BLaER1 (cell line): ENCODE measurements at regions not wholly inside any gene's neighbourhood (a gene's known extent, or its start where the extent isn't known, plus 50 kb on each side); places are given as distances from the start of the nearest gene placed in this dataset.
"Not testable (repeated sequence)": the region's sequence is repeated elsewhere in the genome, so short reads cannot be mapped to it uniquely, and the experiment has no call there.

Experiments used
- H3K27ac ChIP-seq: shearing (Covaris generic); formaldehyde crosslinking; 2 replicates; pipeline ENCODE4 v1.8.1; 2022
- H3K27me3 ChIP-seq: shearing (Covaris generic); formaldehyde crosslinking; 2 replicates; pipeline ENCODE4 v1.8.1; 2022
- H3K36me3 ChIP-seq: shearing (Covaris generic); formaldehyde crosslinking; 2 replicates; pipeline ENCODE4 v1.8.1; 2022
- H3K4me1 ChIP-seq: shearing (Covaris generic); formaldehyde crosslinking; 2 replicates; pipeline ENCODE4 v1.8.1; 2022
- H3K4me2 ChIP-seq: shearing (Covaris generic); formaldehyde crosslinking; 2 replicates; pipeline ENCODE4 v1.8.1; 2022
- H3K4me3 ChIP-seq: shearing (Covaris generic); formaldehyde crosslinking; 2 replicates; pipeline ENCODE4 v1.8.1; 2022
- H3K9ac ChIP-seq: shearing (Covaris generic); formaldehyde crosslinking; 2 replicates; pipeline ENCODE4 v1.8.1; 2022
- H3K9me3 ChIP-seq: shearing (Covaris generic); formaldehyde crosslinking; 2 replicates; pipeline ENCODE4 v1.8.1; 2022
- H4K20me1 ChIP-seq: shearing (Covaris generic); formaldehyde crosslinking; 2 replicates; pipeline ENCODE4 v1.8.1; 2022
- Cebpa-rat ChIP-seq: shearing (Covaris generic); IDR thresholded peaks from 2 replicates; pipeline ENCODE4 v1.8.1; 2022

DNA sequence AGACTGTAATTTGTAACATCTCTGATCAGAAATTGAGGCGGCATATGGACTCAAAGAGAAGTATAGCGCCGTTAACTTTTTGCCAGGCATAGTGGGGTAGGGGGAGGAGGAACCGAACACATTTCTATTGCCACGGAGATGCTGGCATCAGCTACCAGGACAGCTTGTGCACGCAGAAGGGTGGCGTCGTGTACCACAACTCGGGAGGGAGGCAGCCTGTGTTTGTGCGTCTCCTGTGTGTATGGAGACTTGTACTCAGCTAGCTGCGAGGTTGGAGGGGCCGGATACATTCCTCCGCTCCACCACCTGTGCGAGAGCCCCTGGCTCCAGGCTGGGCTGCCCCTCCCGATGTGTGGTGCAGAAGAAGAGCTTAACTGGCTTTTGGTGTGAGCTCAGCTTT, 634.8 kb downstream of the TYW1 start:
- no peaks in the 10 kb centered on the region for H3K36me3 ChIP-seq
- no peak overlapping the region for H3K4me3 ChIP-seq
- no peaks in the 10 kb centered on the region for H3K9me3 ChIP-seq
- no peak overlapping the region for H3K9ac ChIP-seq
- H4K20me1 ChIP-seq, result no peaks in the 10 kb centered on the region
- H3K4me1 ChIP-seq, result no peaks in the 10 kb centered on the region
- no peaks in the 10 kb centered on the region for H3K27me3 ChIP-seq
- no peak overlapping the region for H3K27ac ChIP-seq
- TF ChIP-seq Cebpa-rat, result no peak
- H3K4me2 ChIP-seq, result no peak overlapping the region

DNA sequence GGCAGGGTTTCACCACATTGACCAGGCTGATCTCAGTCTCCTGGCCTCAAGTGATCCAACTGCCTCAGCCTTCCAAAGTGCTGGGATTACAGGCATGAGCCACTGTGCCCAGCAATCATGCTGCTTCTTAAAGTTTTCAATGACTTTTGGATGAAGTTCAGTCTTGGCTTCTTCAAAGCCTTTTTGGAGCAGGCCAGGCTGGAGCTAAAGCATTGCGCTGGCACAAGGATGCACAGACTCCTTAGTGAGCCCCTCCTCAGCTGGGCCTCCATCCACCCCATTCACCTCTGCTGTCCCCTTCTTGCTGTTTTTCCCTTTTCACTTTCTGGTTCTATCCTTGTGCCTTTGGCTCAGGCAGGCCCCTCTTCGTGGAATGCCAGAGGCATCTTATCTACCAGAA, 638.6 kb downstream of the TYW1 start:
- Histone ChIP-seq H3K27me3 (no peaks in the 10 kb centered on the region), H3K36me3 (no peaks in the 10 kb centered on the region), H3K27ac (no peak overlapping the region), H3K4me1 (no peaks in the 10 kb centered on the region), H3K4me3 (no peak overlapping the region), H3K4me2 (no peak overlapping the region), H4K20me1 (no peaks in the 10 kb centered on the region), H3K9me3 (peaks cover 10% of the 10 kb centered on the region; the same call in 1 of the 2 replicates), H3K9ac (no peak overlapping the region)
- TF ChIP-seq Cebpa-rat, result no peak

DNA sequence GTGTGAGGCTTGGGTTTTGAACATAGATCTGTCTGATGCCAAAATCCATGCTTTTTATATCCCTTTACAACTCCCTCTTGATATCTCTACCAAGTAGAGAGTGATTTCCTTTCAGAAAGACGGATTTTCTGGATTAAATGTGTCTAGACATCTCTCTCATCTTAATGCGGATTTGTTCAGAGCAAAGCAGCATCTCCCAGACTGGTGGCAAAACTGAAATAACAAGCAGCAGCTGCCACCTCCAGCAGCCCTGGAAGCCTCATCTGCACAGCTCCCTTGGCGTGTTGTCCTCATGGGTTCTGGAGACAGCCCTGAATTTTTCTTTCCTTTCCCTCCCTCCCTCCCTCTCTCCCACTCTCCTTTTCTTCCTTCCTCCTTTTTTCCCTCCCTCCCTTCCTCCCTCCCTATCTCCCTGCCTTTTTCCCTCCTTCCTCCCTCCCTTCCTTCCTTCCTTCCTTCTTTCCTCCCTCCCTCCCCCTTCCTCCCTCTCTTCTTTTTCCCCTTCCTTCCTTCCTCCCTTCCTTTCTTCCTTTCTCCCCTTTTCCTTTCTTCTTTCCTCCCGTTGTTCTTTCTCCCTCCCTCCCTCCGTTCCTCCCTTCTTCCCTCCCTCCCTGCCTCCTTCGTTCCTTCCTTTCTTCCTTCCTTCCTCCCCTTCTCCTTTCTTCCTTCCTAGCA, 639.9 kb downstream of the TYW1 start:
- Histone ChIP-seq H3K9me3 (peaks cover 13% of the 10 kb centered on the region; the same call in 1 of the 2 replicates), H3K4me3 (no peak overlapping the region), H3K27ac (no peak overlapping the region), H4K20me1 (no peaks in the 10 kb centered on the region), H3K36me3 (no peaks in the 10 kb centered on the region), H3K27me3 (no peaks in the 10 kb centered on the region), H3K4me2 (no peak overlapping the region), H3K4me1 (no peaks in the 10 kb centered on the region), H3K9ac (no peak overlapping the region)
- TF ChIP-seq Cebpa-rat, result no peak

DNA sequence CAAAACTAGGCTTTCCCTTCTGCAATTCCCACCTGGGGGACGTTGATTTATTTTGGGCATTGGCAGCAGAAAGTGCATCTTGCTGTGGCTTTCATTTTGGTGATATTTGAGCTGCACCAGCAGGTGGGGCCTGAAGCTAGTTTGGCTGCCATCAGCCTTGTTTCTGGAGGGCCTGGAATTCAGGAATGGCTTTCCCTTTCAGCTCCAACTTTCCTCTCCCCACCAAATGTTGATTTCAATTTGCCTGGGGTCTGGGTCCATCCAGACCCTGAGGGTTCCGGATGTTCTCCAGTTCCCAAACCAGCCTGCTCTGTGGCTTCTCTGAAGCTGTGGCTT, 640.4 kb downstream of the TYW1 start:
- H3K4me1 ChIP-seq, result no peaks in the 10 kb centered on the region
- no peaks in the 10 kb centered on the region for H4K20me1 ChIP-seq
- H3K36me3 ChIP-seq, result no peaks in the 10 kb centered on the region
- no peak overlapping the region for H3K9ac ChIP-seq
- peaks cover 13% of the 10 kb centered on the region; the same call in 1 of the 2 replicates for H3K9me3 ChIP-seq
- no peak overlapping the region for H3K4me2 ChIP-seq
- H3K27ac ChIP-seq, result no peak overlapping the region
- H3K4me3 ChIP-seq, result no peak overlapping the region
- TF ChIP-seq Cebpa-rat, result no peak
- H3K27me3 ChIP-seq, result no peaks in the 10 kb centered on the region

DNA sequence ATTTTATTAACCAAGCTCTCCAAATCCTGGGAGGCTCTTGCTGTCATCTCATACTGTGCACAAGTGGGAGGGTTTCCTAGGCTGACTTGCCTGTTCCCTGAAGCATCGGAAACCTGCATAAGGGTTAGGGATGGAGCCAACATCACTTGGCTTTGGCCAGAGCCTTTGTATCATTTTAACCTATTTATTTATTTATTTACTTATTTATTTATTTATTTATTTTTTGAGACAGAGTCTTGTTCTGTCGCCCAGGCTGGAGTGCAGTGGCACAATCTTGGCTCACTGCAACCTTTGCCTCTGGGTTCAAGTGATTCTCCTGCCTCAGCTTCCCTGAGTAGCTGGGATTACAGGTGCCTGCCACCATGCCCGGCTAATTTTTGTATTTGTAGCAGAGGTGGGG, 645.9 kb downstream of the TYW1 start:
- not testable (repeated sequence) for H3K27ac ChIP-seq, H3K27me3 ChIP-seq, H3K9ac ChIP-seq, H3K4me3 ChIP-seq, H3K36me3 ChIP-seq, H3K4me2 ChIP-seq, H3K4me1 ChIP-seq, H4K20me1 ChIP-seq
- peaks cover 13% of the 10 kb centered on the region; the same call in 1 of the 2 replicates for H3K9me3 ChIP-seq

DNA sequence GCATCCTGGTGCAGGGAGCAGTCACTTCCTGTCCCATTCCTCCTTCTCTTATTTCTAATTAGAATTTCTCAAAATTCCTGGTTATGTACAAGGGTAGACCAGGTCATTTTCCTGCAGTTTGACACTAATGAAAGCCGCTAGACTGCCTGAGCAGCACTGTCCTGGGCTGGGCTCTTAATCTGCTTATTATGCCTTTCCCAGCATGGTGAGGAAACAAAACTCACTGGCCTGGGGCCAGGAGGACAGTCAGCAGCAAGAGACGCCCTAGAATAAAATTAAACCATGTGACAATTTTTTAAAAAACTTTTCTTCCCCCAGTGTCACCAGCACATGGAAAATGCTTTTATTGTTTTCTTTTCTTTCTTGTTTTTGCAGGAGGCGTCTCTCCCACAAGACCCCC, 647.5 kb downstream of the TYW1 start:
- H3K4me2 ChIP-seq, result no peak overlapping the region
- no peak overlapping the region for H3K9ac ChIP-seq
- H3K27me3 ChIP-seq, result no peaks in the 10 kb centered on the region
- H3K4me1 ChIP-seq, result no peaks in the 10 kb centered on the region
- H3K27ac ChIP-seq, result no peak overlapping the region
- no peak overlapping the region for H3K4me3 ChIP-seq
- H3K36me3 ChIP-seq, result no peaks in the 10 kb centered on the region
- H4K20me1 ChIP-seq, result no peaks in the 10 kb centered on the region
- no peak for TF ChIP-seq Cebpa-rat
- peaks cover 13% of the 10 kb centered on the region; the same call in 1 of the 2 replicates for H3K9me3 ChIP-seq

DNA sequence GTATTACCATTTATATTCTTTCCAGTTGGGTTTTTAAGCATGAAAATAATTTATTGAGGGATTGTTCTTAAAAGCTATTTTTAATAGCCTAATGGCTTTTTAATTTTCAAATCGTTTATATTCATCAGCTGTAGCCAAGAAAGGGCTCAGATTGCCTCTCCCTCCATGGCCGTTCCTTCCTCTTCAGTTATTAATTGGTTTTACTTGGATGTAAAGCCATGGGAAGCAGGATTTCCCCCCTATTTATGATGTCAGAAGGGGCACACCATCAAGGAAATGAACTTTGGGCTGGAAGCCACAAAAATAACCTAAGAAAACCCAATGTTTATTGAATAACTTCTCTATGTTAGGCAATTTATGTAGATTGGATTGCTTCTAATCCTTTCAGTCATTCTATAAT, 656.3 kb downstream of the TYW1 start:
- no peaks in the 10 kb centered on the region for H4K20me1 ChIP-seq
- TF ChIP-seq Cebpa-rat, result no peak
- no peak overlapping the region for H3K27ac ChIP-seq
- H3K4me1 ChIP-seq, result peaks cover 17% of the 10 kb centered on the region
- no peaks in the 10 kb centered on the region; the same call in 1 of the 2 replicates for H3K9me3 ChIP-seq
- H3K9ac ChIP-seq, result no peak overlapping the region
- H3K4me2 ChIP-seq, result no peak overlapping the region
- no peaks in the 10 kb centered on the region for H3K36me3 ChIP-seq
- H3K4me3 ChIP-seq, result no peak overlapping the region
- H3K27me3 ChIP-seq, result no peaks in the 10 kb centered on the region

DNA sequence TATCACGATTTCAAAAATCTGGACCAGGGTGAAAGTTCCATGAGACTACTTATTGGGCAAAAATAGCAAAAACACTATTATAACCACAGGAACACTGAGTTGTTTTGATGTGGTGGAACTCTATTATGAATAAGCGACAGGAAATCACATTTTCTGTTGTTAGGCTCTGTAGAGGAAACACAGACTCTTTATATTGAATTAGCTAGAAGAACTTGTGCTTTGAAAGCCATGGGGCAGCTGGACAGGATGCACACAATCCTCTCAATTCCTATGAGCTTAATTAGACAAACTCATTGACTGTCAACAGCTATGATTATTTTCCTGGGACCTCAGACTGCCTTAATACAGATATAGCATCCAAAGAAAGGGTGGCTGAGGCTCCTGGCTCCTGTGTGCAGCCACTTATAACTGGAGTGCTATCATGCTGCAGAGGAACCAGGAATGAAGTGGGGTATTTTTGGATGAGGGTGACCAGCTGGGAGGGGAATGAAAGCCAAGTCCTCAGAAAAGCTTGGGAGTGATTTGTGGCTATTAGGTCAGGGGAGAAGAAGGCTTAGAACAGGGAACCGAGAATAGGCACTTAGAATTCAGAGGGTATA, 657.3 kb downstream of the TYW1 start:
- H3K36me3 ChIP-seq, result no peaks in the 10 kb centered on the region
- H3K27ac ChIP-seq, result no peak overlapping the region
- no peaks in the 10 kb centered on the region; the same call in 1 of the 2 replicates for H3K9me3 ChIP-seq
- peaks cover 17% of the 10 kb centered on the region for H3K4me1 ChIP-seq
- H3K4me3 ChIP-seq, result no peak overlapping the region
- peak overlapping the region; percentile 70 for H3K4me2 ChIP-seq
- no peak for TF ChIP-seq Cebpa-rat
- H3K27me3 ChIP-seq, result no peaks in the 10 kb centered on the region
- no peak overlapping the region for H3K9ac ChIP-seq
- no peaks in the 10 kb centered on the region for H4K20me1 ChIP-seq

DNA sequence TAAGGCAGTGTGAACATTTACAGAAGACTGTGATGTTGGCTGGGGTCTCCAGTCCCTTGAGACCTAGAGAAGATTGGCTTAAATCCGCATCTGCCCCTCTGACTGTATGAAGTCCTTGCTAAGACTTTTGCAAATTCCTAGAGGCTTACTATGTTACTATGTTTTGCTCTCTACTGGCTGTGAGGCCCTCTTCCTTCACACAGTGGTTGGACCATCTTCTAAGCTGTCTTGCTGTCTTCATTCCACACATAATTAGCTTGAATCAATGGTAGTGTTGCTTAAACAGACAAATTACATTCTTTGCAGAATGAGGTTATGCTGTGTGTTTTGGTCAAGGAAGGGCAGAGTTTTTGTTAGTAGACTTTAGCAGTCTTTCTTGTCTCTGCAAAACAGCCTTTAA, 658.0 kb downstream of the TYW1 start:
- H3K27me3 ChIP-seq, result no peaks in the 10 kb centered on the region

DNA sequence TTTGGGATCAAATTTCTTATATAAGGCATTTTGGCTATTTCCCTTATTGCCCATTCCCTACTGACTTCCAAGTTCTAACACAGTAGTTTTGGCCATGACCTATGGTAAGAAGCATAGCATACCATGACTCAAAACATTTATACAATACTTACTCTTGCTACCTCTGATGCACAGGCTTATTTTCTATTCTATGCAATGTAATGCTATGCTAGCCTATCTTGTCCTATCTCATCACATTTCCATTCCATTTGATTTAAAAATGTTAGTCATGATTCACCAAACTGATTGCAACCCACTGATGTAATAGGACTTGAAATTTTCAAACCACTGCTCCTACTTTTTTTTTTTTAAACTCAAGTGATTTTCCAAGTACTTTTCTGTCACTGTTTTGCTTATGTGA, 658.5 kb downstream of the TYW1 start:
- no peak overlapping the region for H3K4me3 ChIP-seq
- H3K9me3 ChIP-seq, result no peaks in the 10 kb centered on the region; the same call in 1 of the 2 replicates
- no peak overlapping the region for H3K4me2 ChIP-seq
- H4K20me1 ChIP-seq, result no peaks in the 10 kb centered on the region
- H3K27me3 ChIP-seq, result no peaks in the 10 kb centered on the region
- peaks cover 17% of the 10 kb centered on the region for H3K4me1 ChIP-seq
- H3K36me3 ChIP-seq, result no peaks in the 10 kb centered on the region
- H3K27ac ChIP-seq, result no peak overlapping the region
- H3K9ac ChIP-seq, result no peak overlapping the region
- TF ChIP-seq Cebpa-rat, result no peak

More for the DNA sequence above, 658.0 kb downstream of the TYW1 start:
- Histone ChIP-seq H3K9me3 (no peaks in the 10 kb centered on the region; the same call in 1 of the 2 replicates), H3K9ac (no peak overlapping the region), H3K36me3 (no peaks in the 10 kb centered on the region), H3K4me3 (no peak overlapping the region), H3K27ac (no peak overlapping the region), H3K4me2 (peak overlapping the region; percentile 70), H3K4me1 (peaks cover 17% of the 10 kb centered on the region), H4K20me1 (no peaks in the 10 kb centered on the region)
- no peak for TF ChIP-seq Cebpa-rat
